A549 (cell line): ENCODE measurements at regions not wholly inside any gene's neighbourhood (a gene's known extent, or its start where the extent isn't known, plus 50 kb on each side); places are given as distances from the start of the nearest gene placed in this dataset.

Experiments used
- CBX2 ChIP-seq: fragments of 200-600 bp; sonication (generic); IDR thresholded peaks from 2 replicates; pipeline ENCODE4 v1.6.1; 2016; ENCODE audit warnings: low read depth, mild to moderate bottlenecking, borderline replicate concordance
- HMGXB4 ChIP-seq: fragments of 250-450 bp; sonication (Bioruptor Pico); IDR thresholded peaks from 2 replicates; pipeline ENCODE4 v1.5.0; 2021; ENCODE audit warnings: mild to moderate bottlenecking, moderate library complexity, borderline replicate concordance
- KDM1A ChIP-seq: fragments of 200-600 bp; sonication (generic); IDR thresholded peaks from 2 replicates; pipeline ENCODE4 v1.6.1; 2016; ENCODE audit warnings: low read depth, mild to moderate bottlenecking
- MAFK ChIP-seq: fragments of 450-650 bp; IDR thresholded peaks from 2 replicates; pipeline ENCODE4 v1.6.1; 2014; ENCODE audit not compliant: partially characterized antibody
- MAZ ChIP-seq: fragments of 150-350 bp; IDR thresholded peaks from 2 replicates; pipeline ENCODE4 v1.6.1; 2014; ENCODE audit warnings: antibody characterized with exemption, low read depth, low read length, borderline replicate concordance
- POLR2A ChIP-seq: IDR thresholded peaks from 2 replicates; pipeline ENCODE4 v1.6.1; 2012; ENCODE audit warnings: mild to moderate bottlenecking, low read length
- RAD21 ChIP-seq, 2 experiments: fragments of >200 bp in 1 of 2; sonication (Bioruptor Twin) in 1 of 2; formaldehyde crosslinking in 1 of 2; IDR thresholded peaks in 1 of 2; conservative IDR thresholded peaks in 1 of 2; 2 replicates in 1 of 2; 3 replicates in 1 of 2; pipeline ENCODE4 v1.6.1; 2012 to 2018; ENCODE audit warnings: inconsistent platforms in 1 of 2
- SREBF2 ChIP-seq: fragments of 450-650 bp; IDR thresholded peaks from 2 replicates; pipeline ENCODE4 v1.6.1; 2014; ENCODE audit warnings: mild to moderate bottlenecking, moderate library complexity
- TF ChIP-seq, protein P1 (sequence below): fragments of >200 bp; sonication (Bioruptor Twin); formaldehyde crosslinking; IDR thresholded peaks from 3 replicates; pipeline ENCODE4 v1.5.1; 2016
- TF ChIP-seq, protein P2 (sequence below): fragments of 200-600 bp; sonication (generic); IDR thresholded peaks from 2 replicates; pipeline ENCODE4 v1.6.1; 2016; ENCODE audit warnings: antibody characterized with exemption, mild to moderate bottlenecking, moderate library complexity
- TF ChIP-seq, protein P3 (sequence below): IDR thresholded peaks from 2 replicates; pipeline ENCODE4 v1.6.1; 2012

DNA sequence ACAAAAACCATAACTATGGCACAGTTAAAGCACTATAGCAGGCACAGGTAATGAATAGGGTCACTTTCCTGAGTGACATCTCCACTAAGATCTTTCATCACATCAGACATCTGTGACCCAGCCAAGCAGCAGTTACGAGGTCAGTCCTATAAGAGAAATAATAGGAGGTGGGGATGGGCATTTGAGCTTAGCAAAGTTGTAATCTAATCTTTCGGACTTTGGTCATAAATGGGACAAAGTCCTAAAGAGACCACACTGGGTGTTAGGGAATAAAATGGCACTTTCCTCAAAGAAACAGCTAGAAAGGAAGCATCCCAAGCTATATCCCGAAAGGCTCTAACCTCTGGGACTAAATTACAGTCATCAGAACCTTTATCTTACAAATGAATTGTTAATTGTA, 432.2 kb downstream of the PIK3R1 start:
- TF ChIP-seq, protein P1, sequence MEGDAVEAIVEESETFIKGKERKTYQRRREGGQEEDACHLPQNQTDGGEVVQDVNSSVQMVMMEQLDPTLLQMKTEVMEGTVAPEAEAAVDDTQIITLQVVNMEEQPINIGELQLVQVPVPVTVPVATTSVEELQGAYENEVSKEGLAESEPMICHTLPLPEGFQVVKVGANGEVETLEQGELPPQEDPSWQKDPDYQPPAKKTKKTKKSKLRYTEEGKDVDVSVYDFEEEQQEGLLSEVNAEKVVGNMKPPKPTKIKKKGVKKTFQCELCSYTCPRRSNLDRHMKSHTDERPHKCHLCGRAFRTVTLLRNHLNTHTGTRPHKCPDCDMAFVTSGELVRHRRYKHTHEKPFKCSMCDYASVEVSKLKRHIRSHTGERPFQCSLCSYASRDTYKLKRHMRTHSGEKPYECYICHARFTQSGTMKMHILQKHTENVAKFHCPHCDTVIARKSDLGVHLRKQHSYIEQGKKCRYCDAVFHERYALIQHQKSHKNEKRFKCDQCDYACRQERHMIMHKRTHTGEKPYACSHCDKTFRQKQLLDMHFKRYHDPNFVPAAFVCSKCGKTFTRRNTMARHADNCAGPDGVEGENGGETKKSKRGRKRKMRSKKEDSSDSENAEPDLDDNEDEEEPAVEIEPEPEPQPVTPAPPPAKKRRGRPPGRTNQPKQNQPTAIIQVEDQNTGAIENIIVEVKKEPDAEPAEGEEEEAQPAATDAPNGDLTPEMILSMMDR = no peak
- no peak for TF ChIP-seq MAFK
- no peak for TF ChIP-seq POLR2A
- TF ChIP-seq CBX2 = no peak
- TF ChIP-seq, protein P2, sequence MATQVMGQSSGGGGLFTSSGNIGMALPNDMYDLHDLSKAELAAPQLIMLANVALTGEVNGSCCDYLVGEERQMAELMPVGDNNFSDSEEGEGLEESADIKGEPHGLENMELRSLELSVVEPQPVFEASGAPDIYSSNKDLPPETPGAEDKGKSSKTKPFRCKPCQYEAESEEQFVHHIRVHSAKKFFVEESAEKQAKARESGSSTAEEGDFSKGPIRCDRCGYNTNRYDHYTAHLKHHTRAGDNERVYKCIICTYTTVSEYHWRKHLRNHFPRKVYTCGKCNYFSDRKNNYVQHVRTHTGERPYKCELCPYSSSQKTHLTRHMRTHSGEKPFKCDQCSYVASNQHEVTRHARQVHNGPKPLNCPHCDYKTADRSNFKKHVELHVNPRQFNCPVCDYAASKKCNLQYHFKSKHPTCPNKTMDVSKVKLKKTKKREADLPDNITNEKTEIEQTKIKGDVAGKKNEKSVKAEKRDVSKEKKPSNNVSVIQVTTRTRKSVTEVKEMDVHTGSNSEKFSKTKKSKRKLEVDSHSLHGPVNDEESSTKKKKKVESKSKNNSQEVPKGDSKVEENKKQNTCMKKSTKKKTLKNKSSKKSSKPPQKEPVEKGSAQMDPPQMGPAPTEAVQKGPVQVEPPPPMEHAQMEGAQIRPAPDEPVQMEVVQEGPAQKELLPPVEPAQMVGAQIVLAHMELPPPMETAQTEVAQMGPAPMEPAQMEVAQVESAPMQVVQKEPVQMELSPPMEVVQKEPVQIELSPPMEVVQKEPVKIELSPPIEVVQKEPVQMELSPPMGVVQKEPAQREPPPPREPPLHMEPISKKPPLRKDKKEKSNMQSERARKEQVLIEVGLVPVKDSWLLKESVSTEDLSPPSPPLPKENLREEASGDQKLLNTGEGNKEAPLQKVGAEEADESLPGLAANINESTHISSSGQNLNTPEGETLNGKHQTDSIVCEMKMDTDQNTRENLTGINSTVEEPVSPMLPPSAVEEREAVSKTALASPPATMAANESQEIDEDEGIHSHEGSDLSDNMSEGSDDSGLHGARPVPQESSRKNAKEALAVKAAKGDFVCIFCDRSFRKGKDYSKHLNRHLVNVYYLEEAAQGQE = no peak
- no peak for TF ChIP-seq MAZ
- no peak for TF ChIP-seq SREBF2
- TF ChIP-seq KDM1A = no peak
- TF ChIP-seq RAD21 (conservative IDR thresholded peaks at IDR 0.05 in 1 of 2, IDR thresholded peaks at IDR 0.05 in 1 of 2) = no peak
- TF ChIP-seq, protein P3, sequence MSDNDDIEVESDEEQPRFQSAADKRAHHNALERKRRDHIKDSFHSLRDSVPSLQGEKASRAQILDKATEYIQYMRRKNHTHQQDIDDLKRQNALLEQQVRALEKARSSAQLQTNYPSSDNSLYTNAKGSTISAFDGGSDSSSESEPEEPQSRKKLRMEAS = no peak
- no peak for TF ChIP-seq HMGXB4 (CRISPR knock-in tag)
